ENCODE measurements at regions not wholly inside any gene's neighbourhood (a gene's known extent, or its start where the extent isn't known, plus 50 kb on each side); places are given as distances from the start of the nearest gene placed in this dataset.

DNA sequence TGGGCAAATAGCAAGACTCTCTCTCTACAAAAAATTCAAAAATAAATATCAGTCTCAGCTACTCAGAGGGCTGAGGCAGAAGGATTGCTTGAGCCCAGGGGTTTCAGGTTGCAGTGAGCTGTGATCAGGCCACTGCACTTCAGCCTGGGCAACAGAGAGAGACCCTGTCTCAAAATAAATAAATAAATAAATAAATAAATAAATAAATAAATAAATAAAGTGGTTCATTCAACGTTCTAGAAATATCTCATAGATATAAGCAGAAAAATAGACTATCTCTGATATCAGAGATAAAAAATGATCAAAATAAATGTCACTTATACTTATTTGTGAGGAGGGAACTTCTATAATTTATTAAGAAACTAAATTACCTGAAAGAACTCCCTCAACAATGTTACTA lies 480.9 kb downstream of the FBXO15 start:
- Histone ChIP-seq H3K4me2 (ENCODE audit: insufficient read depth, low read length) (no peak overlapping the region), H3K79me2 (ENCODE audit: insufficient read depth, low read length) (no peaks in the 10 kb centered on the region), H4K20me1 (ENCODE audit: insufficient read depth, low read length) (no peaks in the 10 kb centered on the region), H3K9me3 (ENCODE audit: low read depth, low read length) (no peaks in the 10 kb centered on the region), H3K4me3 (ENCODE audit: insufficient read depth, low read length) (no peak overlapping the region), H3K36me3 (ENCODE audit: insufficient read depth, low read length) (no peaks in the 10 kb centered on the region), H3K27me3 (ENCODE audit: insufficient read depth, low read length) (no peaks in the 10 kb centered on the region), H2AFZ (ENCODE audit: low read length) (no peak overlapping the region), H3K27ac (ENCODE audit: low read depth, low read length) (no peak overlapping the region), H3K4me1 (ENCODE audit: insufficient read depth, low read length) (peaks cover 6% of the 10 kb centered on the region)
- TF ChIP-seq, protein P1, sequence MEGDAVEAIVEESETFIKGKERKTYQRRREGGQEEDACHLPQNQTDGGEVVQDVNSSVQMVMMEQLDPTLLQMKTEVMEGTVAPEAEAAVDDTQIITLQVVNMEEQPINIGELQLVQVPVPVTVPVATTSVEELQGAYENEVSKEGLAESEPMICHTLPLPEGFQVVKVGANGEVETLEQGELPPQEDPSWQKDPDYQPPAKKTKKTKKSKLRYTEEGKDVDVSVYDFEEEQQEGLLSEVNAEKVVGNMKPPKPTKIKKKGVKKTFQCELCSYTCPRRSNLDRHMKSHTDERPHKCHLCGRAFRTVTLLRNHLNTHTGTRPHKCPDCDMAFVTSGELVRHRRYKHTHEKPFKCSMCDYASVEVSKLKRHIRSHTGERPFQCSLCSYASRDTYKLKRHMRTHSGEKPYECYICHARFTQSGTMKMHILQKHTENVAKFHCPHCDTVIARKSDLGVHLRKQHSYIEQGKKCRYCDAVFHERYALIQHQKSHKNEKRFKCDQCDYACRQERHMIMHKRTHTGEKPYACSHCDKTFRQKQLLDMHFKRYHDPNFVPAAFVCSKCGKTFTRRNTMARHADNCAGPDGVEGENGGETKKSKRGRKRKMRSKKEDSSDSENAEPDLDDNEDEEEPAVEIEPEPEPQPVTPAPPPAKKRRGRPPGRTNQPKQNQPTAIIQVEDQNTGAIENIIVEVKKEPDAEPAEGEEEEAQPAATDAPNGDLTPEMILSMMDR (IDR thresholded peaks at IDR 0.05; ENCODE audit: extremely low read depth, low read depth, low read length) = no peak
- no peak for DNase-seq (ENCODE audit: insufficient read length, low spot score, missing footprints)

DNA sequence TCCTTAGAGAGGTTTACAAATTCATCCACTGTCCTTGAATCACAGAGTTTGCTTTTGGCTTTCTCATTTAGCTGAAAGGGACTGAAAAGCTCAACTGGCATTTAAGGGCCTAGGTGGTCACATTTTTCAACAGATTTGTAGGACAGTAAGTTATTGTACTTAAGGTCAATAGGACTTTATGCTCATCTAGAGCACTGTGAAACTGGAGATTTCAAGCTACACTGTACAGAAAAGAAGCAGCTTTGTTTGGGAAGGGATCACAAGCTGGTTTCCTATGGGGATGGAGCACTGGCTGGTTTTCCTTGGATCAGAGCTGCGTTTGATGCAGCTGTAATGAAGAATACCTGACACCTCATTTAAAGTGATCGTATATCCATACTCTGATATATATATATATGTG lies 482.7 kb downstream of the FBXO15 start:
- Histone ChIP-seq H3K27me3 (ENCODE audit: insufficient read depth, low read length) (no peaks in the 10 kb centered on the region), H2AFZ (ENCODE audit: low read length) (no peak overlapping the region), H3K36me3 (ENCODE audit: insufficient read depth, low read length) (no peaks in the 10 kb centered on the region), H4K20me1 (ENCODE audit: insufficient read depth, low read length) (no peaks in the 10 kb centered on the region), H3K9me3 (ENCODE audit: low read depth, low read length) (no peaks in the 10 kb centered on the region), H3K79me2 (ENCODE audit: insufficient read depth, low read length) (no peaks in the 10 kb centered on the region), H3K27ac (ENCODE audit: low read depth, low read length) (no peak overlapping the region), H3K4me1 (ENCODE audit: insufficient read depth, low read length) (peaks cover 6% of the 10 kb centered on the region), H3K4me3 (ENCODE audit: insufficient read depth, low read length) (no peak overlapping the region), H3K4me2 (ENCODE audit: insufficient read depth, low read length) (no peak overlapping the region)
- no peak for DNase-seq (ENCODE audit: insufficient read length, low spot score, missing footprints)
- TF ChIP-seq, protein P1 (IDR thresholded peaks at IDR 0.05; ENCODE audit: extremely low read depth, low read depth, low read length) = no peak

DNA sequence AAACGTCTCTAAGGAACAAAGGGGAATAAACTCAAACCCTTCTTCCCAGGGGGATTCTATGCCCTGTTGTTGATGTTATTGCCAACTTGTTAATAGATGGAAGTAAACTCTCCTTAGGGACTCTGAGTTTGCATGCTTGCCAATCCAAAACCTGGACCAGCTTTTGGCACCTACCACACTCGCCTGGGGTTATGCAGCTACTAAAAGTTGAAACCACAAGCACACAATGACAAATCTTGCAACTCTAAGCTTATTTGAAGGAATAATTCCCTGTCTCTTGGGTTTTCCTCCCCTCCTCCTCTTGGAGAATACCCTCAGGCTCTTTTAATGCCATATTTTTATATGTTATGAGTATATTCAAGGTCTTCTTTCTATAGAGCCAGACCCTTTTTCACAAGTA lies 484.1 kb downstream of the FBXO15 start:
- Histone ChIP-seq H3K4me1 (ENCODE audit: insufficient read depth, low read length) (no peaks in the 10 kb centered on the region), H3K4me3 (ENCODE audit: insufficient read depth, low read length) (no peak overlapping the region), H2AFZ (ENCODE audit: low read length) (no peak overlapping the region), H3K9me3 (ENCODE audit: low read depth, low read length) (no peaks in the 10 kb centered on the region), H3K36me3 (ENCODE audit: insufficient read depth, low read length) (no peaks in the 10 kb centered on the region), H3K27me3 (ENCODE audit: insufficient read depth, low read length) (no peaks in the 10 kb centered on the region), H3K4me2 (ENCODE audit: insufficient read depth, low read length) (no peak overlapping the region), H3K79me2 (ENCODE audit: insufficient read depth, low read length) (no peaks in the 10 kb centered on the region), H4K20me1 (ENCODE audit: insufficient read depth, low read length) (no peaks in the 10 kb centered on the region), H3K27ac (ENCODE audit: low read depth, low read length) (no peak overlapping the region)
- TF ChIP-seq, protein P1 (IDR thresholded peaks at IDR 0.05; ENCODE audit: extremely low read depth, low read depth, low read length) = no peak
- DNase-seq (ENCODE audit: insufficient read length, low spot score, missing footprints) = no peak

DNA sequence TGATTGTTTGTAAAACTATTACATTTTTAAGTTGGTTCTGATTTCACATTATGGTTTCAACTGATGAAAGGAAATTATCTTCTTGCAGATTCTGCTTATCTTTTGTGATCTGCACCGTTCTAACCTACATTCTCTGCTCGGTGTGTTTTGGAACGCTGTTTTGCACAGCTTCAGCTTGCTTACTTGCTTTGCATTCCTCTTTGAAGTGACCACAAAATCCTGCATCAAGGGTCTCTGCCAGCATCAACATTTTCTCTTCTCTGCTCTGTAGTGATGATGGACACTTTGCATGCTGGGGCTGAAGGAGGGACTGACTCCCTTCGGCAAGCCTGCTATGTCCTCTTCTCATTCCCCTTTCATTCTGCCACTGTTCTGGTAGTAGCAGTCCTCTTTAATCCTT lies 485.2 kb downstream of the FBXO15 start:
- H3K4me2 ChIP-seq (ENCODE audit: insufficient read depth, low read length) = no peak overlapping the region
- no peaks in the 10 kb centered on the region for H3K4me1 ChIP-seq (ENCODE audit: insufficient read depth, low read length)
- no peak overlapping the region for H2AFZ ChIP-seq (ENCODE audit: low read length)
- no peaks in the 10 kb centered on the region for H4K20me1 ChIP-seq (ENCODE audit: insufficient read depth, low read length)
- H3K4me3 ChIP-seq (ENCODE audit: insufficient read depth, low read length) = no peak overlapping the region
- no peak overlapping the region for H3K27ac ChIP-seq (ENCODE audit: low read depth, low read length)
- H3K79me2 ChIP-seq (ENCODE audit: insufficient read depth, low read length) = no peaks in the 10 kb centered on the region
- no peaks in the 10 kb centered on the region for H3K9me3 ChIP-seq (ENCODE audit: low read depth, low read length)
- TF ChIP-seq, protein P1 (IDR thresholded peaks at IDR 0.05; ENCODE audit: extremely low read depth, low read depth, low read length) = no peak
- no peaks in the 10 kb centered on the region for H3K36me3 ChIP-seq (ENCODE audit: insufficient read depth, low read length)
- DNase-seq (ENCODE audit: insufficient read length, low spot score, missing footprints) = no peak
- no peaks in the 10 kb centered on the region for H3K27me3 ChIP-seq (ENCODE audit: insufficient read depth, low read length)

All from osteoblast (primary cell).